GM21576 (cell line): ENCODE measurements at regions not wholly inside any gene's neighbourhood (a gene's known extent, or its start where the extent isn't known, plus 50 kb on each side); places are given as distances from the start of the nearest gene placed in this dataset.
"Not testable (repeated sequence)": the region's sequence is repeated elsewhere in the genome, so short reads cannot be mapped to it uniquely, and the experiment has no call there.

Source experiments
- ATAC-seq: cut with Tn5 transposase; IDR thresholded peaks from one replicate; pipeline ENCODE4 v1.9.1; 2021; ENCODE audit warnings: mild to moderate bottlenecking, moderate library complexity; ENCODE audit not compliant: unreplicated experiment

DNA sequence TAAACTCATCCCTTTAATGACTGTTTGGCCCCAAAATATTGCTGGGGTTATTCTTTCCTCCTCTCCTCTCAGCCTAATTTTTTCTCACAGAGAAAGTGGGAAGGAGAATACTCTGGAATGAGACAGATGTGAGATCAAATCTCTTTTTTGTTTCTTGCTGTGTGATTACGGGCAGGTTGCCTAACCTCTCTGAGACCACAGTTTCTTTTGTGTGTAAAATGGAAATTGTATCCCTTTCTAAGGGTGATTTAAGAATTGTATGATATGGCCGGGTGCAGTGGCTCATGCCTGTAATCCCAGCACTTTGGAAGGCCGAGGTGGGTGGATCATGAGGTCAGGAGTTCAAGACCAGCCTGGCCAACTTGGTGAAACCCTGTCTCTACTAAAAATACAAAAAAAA is 111.5 kb upstream of the MRPS22 start:
- not testable (repeated sequence) for ATAC-seq

DNA sequence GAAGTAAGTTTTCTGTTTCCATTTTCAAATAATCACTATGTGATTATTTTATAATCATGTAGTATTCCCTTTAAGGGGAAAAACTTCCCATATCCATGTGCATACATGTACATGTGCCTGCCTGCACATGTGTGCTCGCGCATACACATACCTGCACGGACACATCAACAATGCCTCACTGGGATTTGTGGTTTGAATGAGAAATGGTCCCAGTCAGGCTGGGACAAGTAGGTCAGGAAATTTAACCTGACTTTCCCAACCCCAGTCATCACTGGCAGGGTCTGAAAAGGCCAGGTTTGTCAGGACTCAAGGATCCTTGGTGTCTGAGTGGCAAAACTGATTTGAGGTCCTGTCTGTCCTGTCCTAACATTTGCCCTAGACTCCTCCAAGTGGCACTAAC is 109.3 kb upstream of the MRPS22 start:
- ATAC-seq, result no peak

DNA sequence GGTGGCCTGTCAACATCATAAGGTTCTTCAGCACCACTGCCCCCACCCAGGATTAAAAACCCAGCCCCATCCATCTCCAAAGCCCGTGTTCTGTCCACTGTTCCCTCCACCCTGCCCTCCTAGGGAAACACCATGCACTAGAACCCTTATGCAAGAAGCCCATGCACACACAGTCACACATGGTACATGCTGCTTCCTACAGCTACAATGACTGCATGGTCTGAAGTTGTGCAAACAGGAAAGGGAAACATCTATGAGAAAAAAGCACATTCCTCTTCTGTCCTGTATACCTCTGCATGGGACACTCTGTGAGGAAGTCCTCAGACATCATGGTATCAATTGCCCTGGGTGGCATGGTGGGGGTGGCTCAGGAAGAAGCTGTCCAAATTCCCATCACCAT is 108.6 kb upstream of the MRPS22 start:
- no peak for ATAC-seq

DNA sequence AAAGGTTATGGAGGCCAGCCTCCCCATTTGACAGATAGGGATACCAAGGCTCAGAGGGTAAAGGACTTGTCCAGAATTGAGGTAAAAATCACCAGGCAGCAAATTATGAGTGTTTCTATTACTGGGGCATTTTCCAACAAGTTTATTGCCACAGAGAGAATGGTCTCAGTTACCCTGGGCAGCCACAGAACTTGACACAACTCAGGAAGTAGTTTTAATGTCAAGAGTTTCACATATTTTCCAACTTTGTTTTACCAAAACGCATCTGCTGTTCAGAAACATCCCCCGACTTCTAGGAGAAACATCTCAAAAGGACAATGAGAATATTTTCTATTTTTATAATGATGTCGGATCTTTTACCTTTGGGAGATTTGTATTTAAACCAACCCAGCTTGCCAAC is 107.5 kb upstream of the MRPS22 start:
- no peak for ATAC-seq

DNA sequence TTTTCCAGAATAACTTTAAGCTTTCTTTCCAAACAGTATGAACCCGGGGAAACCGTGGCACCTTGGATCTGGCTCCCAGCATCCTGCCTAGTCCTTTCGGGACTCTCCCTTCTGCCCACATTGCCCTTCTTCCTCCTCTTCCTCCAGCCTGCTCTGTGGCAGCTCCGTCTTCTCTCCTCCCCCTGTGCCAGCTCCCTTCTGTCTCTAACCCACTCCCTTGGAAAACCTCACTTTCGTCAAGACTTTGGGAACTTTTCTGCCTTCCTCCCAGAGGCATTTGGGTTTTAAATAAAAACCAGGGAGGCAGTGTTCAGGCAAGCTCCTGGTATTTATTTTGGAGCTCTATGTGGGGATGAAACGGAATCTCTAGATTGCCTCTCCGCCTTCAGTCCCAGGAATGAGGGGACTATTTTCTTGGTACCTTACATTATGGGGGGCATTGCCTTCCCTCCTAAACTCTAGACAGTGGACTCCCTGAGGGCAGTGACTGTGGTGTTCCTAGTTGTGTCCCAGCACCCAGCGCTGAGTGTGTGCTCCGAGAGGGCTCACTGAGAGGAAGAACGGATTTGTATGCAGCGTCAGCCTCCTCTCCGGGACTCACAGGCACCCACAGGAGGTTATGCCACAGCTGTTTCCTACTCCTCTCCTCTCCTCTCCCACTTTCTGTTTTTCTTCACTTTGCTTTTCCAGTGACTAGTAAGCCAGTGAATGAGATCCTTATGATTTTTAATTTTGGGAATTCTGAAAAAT is 105.4 kb upstream of the MRPS22 start:
- no peak for ATAC-seq

DNA sequence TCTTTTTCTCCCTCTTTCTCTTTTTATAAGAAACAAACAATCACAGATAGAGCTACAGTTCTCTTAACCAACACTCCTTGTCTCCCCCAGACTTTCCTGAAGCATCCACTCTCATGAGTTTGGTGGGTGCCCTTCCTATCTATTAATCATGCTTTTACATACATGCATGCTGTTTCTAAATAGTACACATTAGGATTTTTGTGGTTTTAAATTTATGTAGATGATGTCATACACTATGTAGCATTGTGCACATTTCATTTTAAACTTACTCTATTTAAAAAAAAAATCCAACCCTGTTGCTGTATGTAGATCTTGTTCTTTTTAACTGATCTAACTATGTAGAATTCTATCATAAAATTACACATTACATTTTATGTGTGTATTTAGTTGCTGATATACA is 104.3 kb upstream of the MRPS22 start:
- ATAC-seq, result no peak

DNA sequence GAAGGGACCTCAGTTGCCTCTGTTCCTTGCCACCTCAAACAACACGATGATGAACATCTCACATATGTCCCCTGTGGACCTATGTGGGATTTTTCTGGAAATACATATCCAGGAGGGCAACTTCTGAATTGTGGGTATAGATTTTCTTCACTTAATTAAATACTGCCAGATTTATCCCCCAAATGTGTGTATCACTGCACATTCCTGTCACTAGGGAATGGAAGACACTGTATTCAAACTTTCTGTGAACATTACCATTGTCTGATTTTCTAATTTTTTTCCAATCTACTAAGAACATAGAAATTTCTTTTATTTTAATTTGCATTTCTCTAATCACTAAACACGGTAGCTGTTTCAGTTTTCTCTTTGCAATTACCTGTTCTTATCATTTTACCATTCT is 102.0 kb upstream of the MRPS22 start:
- ATAC-seq, result no peak

DNA sequence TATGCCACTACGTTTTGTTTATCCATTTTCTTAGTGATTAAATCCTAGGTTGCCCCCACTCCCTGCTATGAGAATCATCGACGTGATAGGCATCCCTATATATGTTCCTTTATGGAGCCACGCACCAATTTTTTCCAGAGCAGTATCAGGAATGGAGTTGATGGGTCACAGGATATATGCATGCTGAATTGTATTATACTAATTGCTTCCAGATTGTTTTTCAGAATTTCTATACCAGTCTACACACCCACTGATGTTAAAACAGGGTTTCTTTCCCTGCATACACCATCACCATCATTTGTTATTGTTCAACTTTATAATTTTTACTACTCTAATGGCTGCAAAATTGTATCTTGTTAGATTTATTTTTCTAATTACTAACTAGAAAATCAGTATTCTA is 100.1 kb upstream of the MRPS22 start:
- ATAC-seq, result no peak

DNA sequence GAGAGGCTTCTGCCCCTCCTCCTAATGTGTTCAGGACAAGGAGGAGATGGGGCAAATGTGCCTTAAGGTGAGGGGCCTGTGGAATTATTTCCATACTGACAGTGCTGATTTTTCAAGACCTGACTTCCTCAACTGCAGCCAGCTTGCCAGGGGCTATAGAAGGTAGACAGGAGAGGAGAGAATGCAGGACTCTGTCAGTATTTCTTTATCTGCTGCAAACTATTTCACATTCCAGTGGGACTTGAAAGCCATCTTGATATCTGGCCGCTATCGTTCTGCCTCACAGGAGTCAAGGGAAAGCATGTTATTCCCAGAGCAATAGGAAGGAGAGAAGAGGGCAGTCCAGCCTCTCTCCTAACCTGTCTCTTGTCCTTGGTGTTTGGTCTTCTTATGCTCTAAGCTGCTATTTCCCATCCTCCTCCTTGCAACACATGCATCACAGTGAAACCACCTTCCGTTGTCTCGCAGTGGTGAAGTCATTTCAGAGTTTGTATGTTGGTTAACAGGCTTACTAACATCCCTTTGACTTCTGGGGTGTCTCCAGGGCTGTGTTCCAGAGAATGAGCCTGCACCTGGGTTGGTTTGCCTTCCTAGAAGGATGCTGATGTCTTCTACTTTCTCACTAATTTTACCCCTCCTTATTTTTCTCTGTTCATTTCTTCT is 95.1 kb upstream of the MRPS22 start:
- ATAC-seq, result no peak

DNA sequence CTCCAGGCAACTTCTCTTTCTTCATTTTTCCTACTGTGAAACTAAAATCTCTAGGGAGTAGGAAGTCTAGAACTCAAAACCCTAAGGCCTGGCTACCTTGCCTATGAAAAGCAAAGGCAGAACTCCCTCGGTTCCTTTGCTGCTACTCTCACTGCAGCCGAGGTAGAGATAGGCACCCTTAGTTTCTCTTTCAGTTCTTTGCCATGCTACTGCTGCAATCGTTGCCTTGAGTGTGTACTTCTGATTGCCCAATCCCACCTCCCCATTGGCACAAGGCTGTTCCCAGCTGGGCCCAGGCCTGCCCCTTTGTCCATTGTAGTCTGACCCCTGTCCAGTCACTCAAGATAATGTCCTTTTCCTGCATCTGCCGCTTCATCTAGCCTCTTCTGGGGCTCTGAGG is 92.3 kb upstream of the MRPS22 start:
- ATAC-seq, result no peak

DNA sequence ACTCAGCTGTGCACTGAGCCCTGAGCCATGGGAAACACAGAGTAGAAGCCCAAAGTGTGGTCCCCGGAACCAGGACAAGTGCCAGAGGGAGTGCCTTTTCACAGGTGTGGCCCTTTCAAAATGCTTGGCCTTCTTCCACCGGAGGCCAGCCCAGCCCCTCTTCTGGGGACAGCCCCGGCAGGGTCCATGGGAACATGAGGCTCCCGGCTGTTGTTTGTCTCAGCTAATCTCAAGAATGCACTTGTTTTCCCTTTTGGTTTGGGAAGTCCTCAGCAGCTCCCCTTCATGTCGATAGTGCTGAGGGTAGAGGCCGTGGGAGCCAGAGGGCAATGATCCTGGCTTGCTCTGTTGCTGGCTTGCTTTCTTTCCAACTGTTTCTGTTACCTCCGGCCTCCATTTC is 91.1 kb upstream of the MRPS22 start:
- no peak for ATAC-seq

DNA sequence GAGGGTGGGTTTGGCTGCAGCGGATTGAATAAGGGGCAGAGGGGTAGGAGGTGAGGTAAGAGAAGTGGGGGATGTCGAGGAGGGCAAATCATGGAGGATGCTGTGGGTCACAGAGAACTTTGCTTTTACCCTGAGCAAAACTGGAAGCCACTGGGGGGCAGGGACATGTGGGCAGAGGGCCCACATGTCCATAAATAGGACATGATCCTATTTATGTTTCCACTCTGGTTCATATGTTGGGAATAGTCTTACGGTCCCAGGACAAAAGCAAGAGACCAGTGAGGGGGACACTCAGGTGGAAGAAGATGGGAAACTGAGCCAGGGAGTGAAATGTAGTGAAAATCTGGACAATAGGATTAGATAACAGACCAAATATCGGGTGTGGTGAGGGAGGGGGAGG is 85.5 kb upstream of the MRPS22 start:
- no peak for ATAC-seq

DNA sequence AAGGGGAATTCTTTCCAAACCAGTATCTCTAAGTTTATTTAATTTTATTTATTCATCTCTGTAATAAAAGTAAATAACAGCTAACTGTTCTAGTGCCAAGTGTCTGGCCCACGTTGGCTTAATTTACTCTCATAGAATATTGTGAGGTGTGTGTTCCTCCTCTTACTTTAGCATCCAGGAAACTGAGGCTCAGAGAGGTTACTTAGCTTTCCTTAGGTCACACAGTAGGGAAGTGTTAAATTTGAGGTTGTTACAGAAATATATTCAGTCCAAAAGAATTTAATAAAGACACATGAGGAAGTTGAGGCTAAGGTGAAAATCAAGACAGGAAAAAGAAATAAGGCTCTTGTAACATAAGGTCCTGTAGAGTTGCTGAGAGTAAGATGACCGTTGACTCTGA is 84.4 kb upstream of the MRPS22 start:
- no peak for ATAC-seq

DNA sequence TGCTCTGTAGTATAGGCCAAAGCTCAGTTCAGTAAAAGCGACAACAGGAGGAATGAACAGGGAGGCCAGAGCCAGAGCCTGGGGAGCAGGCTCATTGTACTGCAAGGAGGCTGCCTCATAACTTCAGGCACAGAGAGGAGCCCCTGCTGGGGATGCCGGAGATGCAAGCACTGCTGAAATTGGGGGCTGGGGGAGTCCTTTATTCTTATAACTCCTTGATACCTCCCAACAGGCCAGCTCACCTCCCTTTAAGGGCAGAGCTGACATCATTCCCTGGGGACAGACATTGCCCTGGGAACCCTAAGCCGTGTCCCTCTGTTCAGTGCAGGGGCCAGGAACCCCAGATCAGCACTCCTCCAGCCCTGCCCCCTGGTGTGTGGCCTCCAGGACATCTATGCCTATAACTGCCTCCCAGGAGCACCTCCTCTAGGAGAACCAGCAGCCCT is 83.8 kb upstream of the MRPS22 start:
- ATAC-seq, result no peak

DNA sequence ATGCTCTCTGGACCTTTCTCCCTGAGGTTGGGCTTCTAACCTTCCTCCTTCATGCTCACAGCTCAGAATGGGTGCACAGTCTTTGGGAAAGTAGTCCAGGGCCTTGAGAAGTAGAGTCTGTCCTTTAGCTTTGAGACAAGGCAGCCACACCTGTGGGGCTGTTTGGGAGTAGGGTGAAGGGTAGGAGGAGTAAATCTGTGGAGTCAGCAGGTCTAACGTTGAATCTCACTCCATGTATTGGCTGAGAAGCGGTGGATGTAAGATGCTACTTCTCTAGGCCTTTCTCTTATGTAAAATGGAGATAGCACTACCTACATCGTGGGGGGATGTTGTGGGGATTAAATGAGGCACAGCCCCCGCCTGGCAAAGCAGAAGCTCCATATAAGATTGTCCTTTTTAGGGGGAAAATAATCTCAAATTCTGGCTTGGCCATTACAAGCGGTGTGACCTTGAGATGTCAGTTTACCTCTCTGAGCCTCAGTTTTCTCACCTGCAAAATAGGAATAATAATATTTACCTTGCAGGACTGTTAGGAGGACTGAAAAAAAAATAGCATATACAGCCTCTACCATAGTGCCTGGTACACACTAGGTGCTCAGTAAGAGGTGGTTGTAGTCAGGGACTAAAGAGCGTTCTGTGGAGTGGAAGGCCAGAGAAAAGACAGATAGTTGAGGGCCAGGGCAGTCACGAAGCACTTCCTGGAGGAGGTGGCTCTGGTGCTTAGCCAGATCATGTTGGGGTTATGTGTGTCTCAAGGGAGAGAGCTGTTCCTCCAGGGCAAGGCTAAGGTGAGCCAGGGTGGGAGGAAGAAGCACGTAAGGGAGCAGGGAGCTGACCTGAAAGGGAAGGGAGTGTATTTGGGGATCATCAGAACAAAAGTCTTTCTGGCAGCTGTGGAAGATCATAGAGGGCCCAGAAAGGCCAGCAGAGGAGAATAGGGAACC is 82.8 kb upstream of the MRPS22 start:
- no peak for ATAC-seq

DNA sequence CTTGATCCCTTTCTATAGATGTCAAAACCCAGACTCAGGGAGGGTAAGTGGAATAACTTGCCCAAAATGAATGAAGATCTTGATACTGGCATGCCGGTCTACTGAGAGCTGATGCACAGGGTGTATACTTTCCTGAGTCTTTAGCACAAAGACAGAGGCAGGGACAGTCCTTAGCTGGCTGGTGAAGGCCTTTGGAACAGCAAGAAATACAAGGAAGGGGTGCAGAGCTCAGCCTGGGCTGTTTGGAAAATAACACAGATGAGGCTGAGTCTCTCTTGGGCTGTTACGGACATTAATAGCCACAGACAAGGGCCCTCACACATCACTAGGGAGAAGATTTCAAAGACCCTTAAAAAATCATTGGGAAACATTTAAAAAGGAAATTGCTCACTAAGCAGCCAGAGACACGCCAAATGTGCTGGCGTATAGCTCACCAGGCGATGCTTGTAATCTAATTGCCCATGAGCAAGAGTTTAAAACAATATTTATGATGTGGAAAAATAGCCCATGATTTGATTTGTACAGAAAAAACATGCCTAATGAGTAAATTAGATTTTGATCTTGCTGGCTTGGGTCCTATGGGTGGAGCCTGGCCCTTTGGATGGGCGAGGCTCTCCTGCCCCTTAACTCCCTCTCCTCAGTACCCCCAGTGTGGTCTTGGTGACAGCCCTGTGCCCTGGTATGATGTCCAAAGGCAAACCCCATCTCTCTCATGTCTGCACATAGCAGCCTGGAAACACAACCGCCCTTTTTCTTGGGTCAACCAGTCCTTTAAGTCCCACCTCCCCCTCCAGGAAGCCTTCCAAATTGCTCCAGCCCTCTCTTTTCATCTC is 81.8 kb upstream of the MRPS22 start:
- no peak for ATAC-seq

DNA sequence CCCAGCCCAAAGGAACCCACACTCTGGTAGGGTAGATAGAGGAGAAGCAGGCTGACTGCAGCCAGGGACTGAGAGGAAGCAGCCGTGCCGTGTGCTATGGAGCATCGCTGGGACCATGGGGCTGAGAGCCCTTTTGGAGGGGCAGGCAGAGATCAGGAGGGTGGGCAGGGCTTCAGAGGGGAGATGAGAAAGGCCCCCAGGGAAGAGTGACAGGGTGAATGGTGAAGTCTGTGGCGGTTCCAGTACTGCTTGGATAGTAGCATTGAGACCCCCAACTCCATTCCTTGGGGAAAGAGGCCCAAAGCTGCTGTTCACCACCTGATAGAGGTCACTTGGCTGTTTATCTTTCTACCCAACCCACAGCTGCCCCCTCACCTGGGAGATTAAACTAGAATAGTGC is 80.0 kb upstream of the MRPS22 start:
- no peak for ATAC-seq

DNA sequence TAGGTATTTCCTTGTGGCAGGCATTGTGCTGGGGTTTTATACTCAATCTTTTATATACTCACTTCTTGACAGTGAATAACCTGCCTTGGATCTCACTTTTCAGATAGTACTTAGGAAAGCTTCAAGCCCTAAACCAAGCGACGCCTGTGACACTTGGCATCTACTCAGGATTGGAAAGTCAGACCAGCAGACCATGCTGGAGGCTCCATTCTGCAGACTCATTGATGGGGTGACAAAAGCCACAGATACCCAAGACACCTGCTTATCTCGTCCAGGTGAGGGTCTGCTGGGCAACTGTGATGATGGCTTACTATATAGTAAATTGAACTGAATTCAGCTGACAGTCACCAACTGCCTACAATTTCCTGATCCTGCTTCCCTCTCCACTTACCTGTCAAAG is 79.4 kb upstream of the MRPS22 start:
- no peak for ATAC-seq

DNA sequence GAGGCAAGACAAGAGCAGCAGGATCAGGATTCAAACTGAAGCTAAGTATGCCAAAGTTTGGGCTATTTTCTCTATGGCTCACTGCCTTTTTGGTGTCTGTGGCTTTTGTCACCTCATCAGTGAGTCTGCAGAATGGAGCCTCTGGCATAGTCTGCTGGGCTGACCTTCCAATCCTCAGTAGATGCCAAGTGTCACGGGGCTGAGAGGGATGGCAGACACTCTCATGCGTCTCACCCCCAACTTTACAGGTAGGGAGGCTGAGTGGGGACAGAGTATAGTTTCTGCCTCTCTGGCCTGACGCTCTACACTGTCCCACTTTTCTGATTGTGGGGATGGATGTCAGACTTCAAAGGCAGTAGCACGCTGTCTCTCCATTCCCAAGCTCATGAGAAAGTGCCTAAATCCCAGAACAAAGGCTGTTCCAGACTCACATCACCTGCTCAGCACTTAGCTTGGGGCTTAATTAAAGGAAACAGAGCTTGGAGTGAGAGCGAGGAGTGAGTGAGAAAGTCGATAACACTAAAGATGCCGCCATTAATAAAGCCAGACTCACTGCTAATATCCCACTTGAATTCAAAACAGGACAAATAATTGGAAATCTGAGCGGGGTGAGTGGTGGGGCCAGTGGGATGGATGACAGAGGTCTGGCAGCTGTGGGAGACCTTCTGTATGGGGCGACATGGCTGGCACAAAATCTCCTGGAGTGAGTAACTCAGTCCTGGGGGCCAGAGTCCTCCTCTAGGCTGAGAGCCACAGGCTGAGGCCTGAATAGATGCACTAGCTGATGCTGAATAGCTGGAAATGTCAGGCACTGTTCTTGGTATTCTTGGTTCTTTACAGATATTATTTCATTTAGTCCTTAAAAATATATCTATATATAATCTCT is 78.4 kb upstream of the MRPS22 start:
- ATAC-seq, result no peak
